H9 (cell line): ENCODE measurements at regions not wholly inside any gene's neighbourhood (a gene's known extent, or its start where the extent isn't known, plus 50 kb on each side); places are given as distances from the start of the nearest gene placed in this dataset.
A peak's percentile ranks its signal among the peaks of the same experiment; 100 is the strongest.

ENCODE experiments used
- DNase-seq: peaks from one replicate; pipeline ENCODE4 v3.0.0-alpha.2; 2017
- H2AFZ ChIP-seq: one replicate; pipeline ENCODE4 v1.6.1; 2013; ENCODE audit warnings: mild to moderate bottlenecking, low read length, control low read depth, moderate library complexity
- H2AK5ac ChIP-seq: 2 replicates; pipeline ENCODE4 v1.6.1; 2013; ENCODE audit warnings: low read length, control low read depth, mixed read lengths; ENCODE audit not compliant: insufficient read length
- H2BK120ac ChIP-seq: one replicate; pipeline ENCODE4 v1.6.1; 2013; ENCODE audit warnings: low read depth, mild to moderate bottlenecking, low read length, control low read depth, inconsistent platforms; ENCODE audit not compliant: poor library complexity, severe bottlenecking
- H2BK12ac ChIP-seq: 2 replicates; pipeline ENCODE4 v1.6.1; 2013; ENCODE audit warnings: low read length, control low read depth, mixed read lengths, low read depth; ENCODE audit not compliant: insufficient read length
- H2BK15ac ChIP-seq: 2 replicates; pipeline ENCODE4 v1.6.1; 2013; ENCODE audit warnings: low read depth, low read length, control low read depth
- H2BK20ac ChIP-seq: one replicate; pipeline ENCODE4 v1.6.1; 2013; ENCODE audit warnings: low read depth, mild to moderate bottlenecking, low read length, control low read depth, inconsistent platforms; ENCODE audit not compliant: poor library complexity, severe bottlenecking
- H2BK5ac ChIP-seq: 2 replicates; pipeline ENCODE4 v1.6.1; 2013; ENCODE audit warnings: low read length, control low read depth, mixed read lengths; ENCODE audit not compliant: insufficient read length
- H3K14ac ChIP-seq: 2 replicates; pipeline ENCODE4 v1.6.1; 2013; ENCODE audit warnings: low read length, control low read depth; ENCODE audit not compliant: insufficient read depth
- H3K18ac ChIP-seq: 2 replicates; pipeline ENCODE4 v1.6.1; 2013; ENCODE audit warnings: low read depth, mild to moderate bottlenecking, mixed read lengths, low read length, control low read depth; ENCODE audit not compliant: insufficient read length
- H3K23ac ChIP-seq: 2 replicates; pipeline ENCODE4 v1.6.1; 2013; ENCODE audit warnings: low read length, control low read depth, mixed read lengths, low read depth; ENCODE audit not compliant: insufficient read length
- H3K23me2 ChIP-seq: 2 replicates; pipeline ENCODE4 v1.6.1; 2013; ENCODE audit warnings: low read depth, mild to moderate bottlenecking, mixed read lengths, low read length, control low read depth; ENCODE audit not compliant: insufficient read length, poor library complexity, severe bottlenecking
- H3K27ac ChIP-seq: 2 replicates; pipeline ENCODE4 v1.5.1; 2013; ENCODE audit warnings: low read length, control low read depth, mixed read lengths, low read depth; ENCODE audit not compliant: insufficient read length
- H3K27me3 ChIP-seq: 2 replicates; pipeline ENCODE4 v1.6.1; 2013; ENCODE audit warnings: low read length, control low read depth, inconsistent platforms; ENCODE audit not compliant: insufficient read depth
- H3K4ac ChIP-seq: 2 replicates; pipeline ENCODE4 v1.6.1; 2013; ENCODE audit warnings: low read depth, mild to moderate bottlenecking, control low read depth, inconsistent platforms, low read length, moderate library complexity
- H3K4me1 ChIP-seq: 2 replicates; pipeline ENCODE4 v1.6.1; 2013; ENCODE audit warnings: low read length, control low read depth, inconsistent platforms; ENCODE audit not compliant: insufficient read depth
- H3K4me2 ChIP-seq: 2 replicates; pipeline ENCODE4 v1.6.1; 2013; ENCODE audit warnings: low read length, control low read depth, mixed read lengths; ENCODE audit not compliant: insufficient read length, insufficient read depth
- H3K56ac ChIP-seq: 2 replicates; pipeline ENCODE4 v1.6.1; 2013; ENCODE audit warnings: low read depth, mild to moderate bottlenecking, mixed read lengths, low read length, control low read depth; ENCODE audit not compliant: insufficient read length
- H3K79me1 ChIP-seq: 2 replicates; pipeline ENCODE4 v1.6.1; 2013; ENCODE audit warnings: low read depth, mild to moderate bottlenecking, moderate library complexity, low read length, control low read depth, inconsistent platforms; ENCODE audit not compliant: insufficient read depth, poor library complexity, severe bottlenecking
- H3K79me2 ChIP-seq: 2 replicates; pipeline ENCODE4 v1.6.1; 2013; ENCODE audit warnings: low read length, control low read depth, inconsistent platforms; ENCODE audit not compliant: insufficient read depth
- H3K9ac ChIP-seq: 2 replicates; pipeline ENCODE4 v1.6.1; 2013; ENCODE audit warnings: low read length, control low read depth, mixed read lengths; ENCODE audit not compliant: insufficient read length; ENCODE audit errors: extremely low read depth
- H3K9me3 ChIP-seq: one replicate; pipeline ENCODE4 v1.6.1; 2013; ENCODE audit warnings: low read depth, low read length, inconsistent platforms; ENCODE audit not compliant: control insufficient read depth
- H3T11ph ChIP-seq: one replicate; pipeline ENCODE4 v1.6.1; 2013; ENCODE audit warnings: mild to moderate bottlenecking, low read length, control low read depth, inconsistent platforms
- H4K20me1 ChIP-seq: one replicate; pipeline ENCODE4 v1.6.1; 2013; ENCODE audit not compliant: control insufficient read depth, insufficient read length, insufficient read depth
- H4K5ac ChIP-seq: 2 replicates; pipeline ENCODE4 v1.6.1; 2013; ENCODE audit warnings: low read depth, mild to moderate bottlenecking, mixed read lengths, low read length, control low read depth; ENCODE audit not compliant: insufficient read length
- H4K8ac ChIP-seq: replicated peaks from 2 replicates; pipeline ENCODE4 v1.6.1; 2013; ENCODE audit warnings: low read length, control low read depth, mixed read lengths, low read depth; ENCODE audit not compliant: insufficient read length
- H4K91ac ChIP-seq: 2 replicates; pipeline ENCODE4 v1.6.1; 2013; ENCODE audit warnings: low read depth, mild to moderate bottlenecking, moderate library complexity, mixed read lengths, low read length, control low read depth; ENCODE audit not compliant: insufficient read length
- H3K27ac Mint-ChIP-seq, 3 experiments: 2 replicates in 2 of 3; 3 replicates in 1 of 3; pipeline ENCODE4 v1.8.0; 2020 to 2021; ENCODE audit warnings: mixed read lengths in 3 of 3, mild to moderate bottlenecking in 1 of 3, moderate library complexity in 1 of 3
- H3K27me3 Mint-ChIP-seq: 2 replicates; pipeline ENCODE4 v1.8.0; 2021; ENCODE audit warnings: low read depth, mild to moderate bottlenecking, moderate library complexity, mixed read lengths
- H3K36me3 Mint-ChIP-seq, 3 experiments: 2 replicates in 2 of 3; 3 replicates in 1 of 3; pipeline ENCODE4 v1.8.0; 2020 to 2021; ENCODE audit warnings: low read depth in 3 of 3, mixed read lengths in 3 of 3; ENCODE audit not compliant: insufficient read depth in 1 of 3
- H3K4me1 Mint-ChIP-seq, 2 experiments: 2 replicates each; pipeline ENCODE4 v1.8.0; 2020; ENCODE audit warnings: mixed read lengths in 2 of 2
- H3K4me3 Mint-ChIP-seq, 2 experiments: 2 replicates in 1 of 2; 3 replicates in 1 of 2; pipeline ENCODE4 v1.8.0; 2020 to 2021; ENCODE audit warnings: mild to moderate bottlenecking in 2 of 2, mixed read lengths in 2 of 2, moderate library complexity in 1 of 2
- H3K9me3 Mint-ChIP-seq, 2 experiments: 2 replicates in 1 of 2; 3 replicates in 1 of 2; pipeline ENCODE4 v1.8.0; 2020; ENCODE audit warnings: mild to moderate bottlenecking in 2 of 2, mixed read lengths in 2 of 2, moderate library complexity in 1 of 2
- CTCF ChIP-seq: fragments of 200-600 bp; sonication (generic); conservative IDR thresholded peaks from 3 replicates; pipeline ENCODE4 v1.8.0; 2021; ENCODE audit warnings: antibody characterized with exemption, mild to moderate bottlenecking
- WGBS: extraction: QIAGEN DNeasy Blood & Tissue Kit; methylation state at CpG from one replicate; pipeline ENCODE4 v1.1.7; 2013; ENCODE audit warnings: missing lambda C conversion rate, low lambda C conversion rate, mixed read lengths; ENCODE audit not compliant: insufficient read length; ENCODE audit errors: extremely low coverage; 5-methylcytosine and 5-hydroxymethylcytosine counted together

GRCh38 chr16:86831366-86831765 is 253.0 kb downstream of the FOXL1 start:
- no peaks in the 10 kb centered on the region for H3K79me2 ChIP-seq
- H4K91ac ChIP-seq, result no peak overlapping the region
- peaks cover 6% of the 10 kb centered on the region in 2 experiments; a peak in 3 of 5 replicates for H3K9me3 Mint-ChIP-seq
- H2BK5ac ChIP-seq, result no peak overlapping the region
- H3K27ac ChIP-seq, result no peak overlapping the region
- no peak overlapping the region for H2BK20ac ChIP-seq
- no CpG with 5 or more reads among the region's 5 CpGs for WGBS
- no peak for DNase-seq
- H3K18ac ChIP-seq, result no peak overlapping the region
- peaks cover 3% of the 10 kb centered on the region for H4K20me1 ChIP-seq
- H3K27me3 Mint-ChIP-seq, result peaks cover 42% of the 10 kb centered on the region
- peaks cover 0 to 4% (median 2%) of the 10 kb centered on the region in 3 experiments; a peak in 1 of 7 replicates for H3K36me3 Mint-ChIP-seq
- H3K56ac ChIP-seq, result no peak overlapping the region
- H4K5ac ChIP-seq, result no peak overlapping the region
- H3K23me2 ChIP-seq, result no peaks in the 10 kb centered on the region
- H3K23ac ChIP-seq, result no peak overlapping the region
- no peak overlapping the region for H3T11ph ChIP-seq
- H3K9ac ChIP-seq, result no peak overlapping the region
- H2BK15ac ChIP-seq, result no peak overlapping the region
- no peak overlapping the region for H3K4ac ChIP-seq
- H2BK120ac ChIP-seq, result no peak overlapping the region
- peaks cover 21 to 22% of the 10 kb centered on the region in 2 experiments for H3K4me1 Mint-ChIP-seq
- no peak overlapping the region for H2AK5ac ChIP-seq
- H3K4me3 Mint-ChIP-seq, result no peak overlapping the region
- H3K79me1 ChIP-seq, result no peaks in the 10 kb centered on the region
- H3K4me2 ChIP-seq, result no peak overlapping the region
- H3K14ac ChIP-seq, result no peak overlapping the region
- no peaks in the 10 kb centered on the region for H3K9me3 ChIP-seq
- peaks cover 2% of the 10 kb centered on the region; the same call in 1 of the 2 replicates for H3K4me1 ChIP-seq
- H2AFZ ChIP-seq, result no peak overlapping the region
- no peak overlapping the region for H3K27ac Mint-ChIP-seq
- no peaks in the 10 kb centered on the region for H3K27me3 ChIP-seq
- H4K8ac ChIP-seq, result no peak overlapping the region
- 0 out of 3 replicates have a peak, but pooled peaks have one; percentile 11 for TF ChIP-seq CTCF
- H2BK12ac ChIP-seq, result no peak overlapping the region
